ENCODE measurements at regions not wholly inside any gene's neighbourhood (a gene's known extent, or its start where the extent isn't known, plus 50 kb on each side); places are given as distances from the start of the nearest gene placed in this dataset.

GRCh38 chr1:172887162-172887561, 163.6 kb downstream of the TNFSF18 start:
- no peak for DNase-seq (ENCODE audit: low read depth)

DNA sequence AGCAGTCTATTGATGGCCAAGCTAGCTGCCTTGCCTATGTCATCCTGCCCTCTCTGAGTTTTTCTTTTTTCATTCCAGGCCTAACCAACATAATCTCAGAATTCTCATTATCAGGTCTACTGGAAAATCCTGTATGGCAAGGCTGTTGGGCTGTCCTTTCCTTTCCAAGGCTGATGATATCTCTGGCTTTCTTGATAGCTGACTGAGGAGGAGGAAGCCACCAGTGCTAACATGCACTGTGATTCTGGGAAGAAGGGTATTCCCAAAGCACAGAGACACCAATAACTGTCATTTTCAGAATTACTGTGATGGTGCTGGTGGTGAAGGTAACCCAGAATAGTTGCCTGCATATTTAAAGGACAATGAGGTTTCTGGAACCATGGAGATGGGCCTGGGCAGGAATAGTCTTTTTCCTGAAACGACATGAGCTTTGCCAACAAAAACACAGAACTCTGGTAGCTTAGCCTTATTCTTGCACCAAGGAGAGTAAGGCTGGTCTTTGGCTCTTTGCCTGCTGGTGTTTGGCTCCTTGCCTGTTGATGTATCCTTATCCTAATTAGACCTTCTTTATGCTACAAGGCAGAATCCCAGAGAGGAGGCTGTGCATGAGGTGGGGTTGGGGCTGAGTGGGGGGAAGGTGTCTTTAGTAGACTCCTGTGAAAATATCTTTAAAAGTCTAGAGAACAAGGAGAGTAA, 157.4 kb downstream of the TNFSF18 start:
- no peak for DNase-seq (ENCODE audit: low read depth)

- no peak for DNase-seq (ENCODE audit: low read depth)
These were observed 156.2 kb downstream of the TNFSF18 start for GRCh38 chr1:172894349-172895049.

- no peak for DNase-seq (ENCODE audit: low read depth)
These were observed 155.7 kb downstream of the TNFSF18 start for GRCh38 chr1:172895050-172895460.

- no peak for DNase-seq (ENCODE audit: low read depth)
These were observed 155.0 kb downstream of the TNFSF18 start for GRCh38 chr1:172895761-172896160.

DNA sequence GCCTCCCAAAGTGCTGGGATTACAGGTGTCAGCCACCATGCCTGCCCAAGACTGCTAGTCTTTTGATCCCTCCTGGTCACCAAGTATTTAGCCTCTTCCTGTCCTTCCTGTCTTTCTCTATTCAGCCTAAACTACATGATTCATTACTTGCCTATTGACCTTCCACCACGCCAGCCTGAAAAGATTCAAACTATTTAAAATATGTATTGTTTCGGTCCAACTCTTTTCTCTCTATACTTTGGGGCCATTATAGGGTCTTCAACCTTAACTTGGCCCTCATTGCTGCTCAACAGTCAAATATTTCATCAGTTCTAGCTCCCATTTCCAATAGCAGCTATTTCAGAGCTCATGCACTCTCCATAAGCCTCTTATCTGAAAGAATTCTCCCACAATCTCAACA, 153.0 kb downstream of the TNFSF18 start:
- DNase-seq (ENCODE audit: low read depth) = no peak

- no peak for DNase-seq (ENCODE audit: low read depth)
These were observed 151.9 kb downstream of the TNFSF18 start for GRCh38 chr1:172898866-172899265.

DNA sequence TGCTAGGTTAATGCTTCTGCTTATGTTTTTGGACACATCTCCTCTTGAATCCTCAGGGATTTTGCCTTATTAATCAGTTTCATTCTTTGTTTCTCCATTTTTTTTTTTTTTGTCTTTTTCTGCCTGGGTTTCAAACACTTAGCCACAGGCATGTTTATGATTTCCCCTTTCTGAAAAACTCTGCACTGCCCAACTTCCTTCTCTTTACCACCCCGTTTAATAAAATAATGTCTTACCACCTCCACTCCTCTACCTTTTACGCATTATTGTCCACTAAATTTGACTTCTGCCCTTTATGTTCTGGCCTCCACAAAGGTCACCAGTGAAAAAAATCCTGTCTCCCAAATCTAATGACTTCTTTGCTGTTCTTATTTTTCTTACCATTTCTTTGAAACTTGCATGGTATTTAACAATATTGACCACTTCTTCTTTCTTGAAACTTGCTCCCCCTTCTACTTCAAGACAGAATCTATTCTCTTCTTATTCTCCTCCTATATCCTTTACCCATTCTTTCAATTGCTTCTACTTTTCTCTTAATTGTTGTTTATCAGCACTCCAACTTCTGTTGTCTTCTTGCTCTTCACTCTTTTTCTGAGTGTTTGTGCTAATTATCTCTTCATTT, 150.3 kb downstream of the TNFSF18 start:
- no peak for DNase-seq (ENCODE audit: low read depth)

DNA sequence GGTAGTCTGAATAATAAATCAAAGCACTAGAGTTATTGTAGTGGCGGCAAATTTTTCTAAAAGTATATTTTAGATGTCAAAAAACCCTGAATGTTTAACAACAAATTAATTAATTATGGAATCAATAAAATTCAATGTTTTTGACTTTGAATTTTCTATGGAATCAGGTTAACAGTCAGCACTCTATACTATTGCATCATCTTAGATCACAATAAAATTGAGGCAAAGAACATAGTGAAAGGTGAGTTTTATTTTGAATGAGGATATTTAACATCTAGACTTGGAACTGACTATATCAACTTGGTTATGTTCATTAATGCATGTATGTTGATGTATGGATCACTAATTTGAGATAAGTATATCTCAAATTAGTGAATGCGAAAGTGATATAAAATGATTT, 148.5 kb downstream of the TNFSF18 start:
- DNase-seq (ENCODE audit: low read depth) = no peak

GRCh38 chr1:172902861-172903381, 147.8 kb downstream of the TNFSF18 start:
- no peak for DNase-seq (ENCODE audit: low read depth)

GRCh38 chr1:172903581-172904220, 147.0 kb downstream of the TNFSF18 start:
- DNase-seq (ENCODE audit: low read depth) = no peak

- no peak for DNase-seq (ENCODE audit: low read depth)
These were observed 145.3 kb downstream of the TNFSF18 start for GRCh38 chr1:172905452-172905851.

- no peak for DNase-seq (ENCODE audit: low read depth)
These were observed 143.8 kb downstream of the TNFSF18 start for GRCh38 chr1:172906778-172907592.

DNA sequence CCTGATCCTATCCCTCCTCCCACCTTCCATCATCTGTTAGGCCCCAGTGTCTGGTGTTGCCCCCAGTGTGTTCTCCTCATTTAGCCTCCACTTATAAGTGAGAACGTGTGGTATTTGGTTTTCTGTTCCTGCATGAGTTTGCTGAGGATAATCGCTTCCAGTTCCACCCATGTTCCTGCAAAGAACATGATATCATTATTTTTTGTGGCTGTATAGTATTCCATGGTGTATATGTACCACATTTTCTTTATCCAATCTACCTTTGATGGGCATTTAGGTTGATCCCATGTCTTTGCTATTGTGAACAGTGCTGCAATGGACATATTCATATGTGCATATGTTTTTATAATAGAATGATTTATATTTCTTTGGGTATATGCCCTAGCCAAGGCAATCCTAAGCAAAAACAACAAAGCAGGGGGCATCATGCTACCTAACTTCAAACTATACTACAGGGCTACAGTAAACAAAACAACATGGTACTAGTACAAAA, 142.9 kb downstream of the TNFSF18 start:
- DNase-seq (ENCODE audit: low read depth) = no peak

DNA sequence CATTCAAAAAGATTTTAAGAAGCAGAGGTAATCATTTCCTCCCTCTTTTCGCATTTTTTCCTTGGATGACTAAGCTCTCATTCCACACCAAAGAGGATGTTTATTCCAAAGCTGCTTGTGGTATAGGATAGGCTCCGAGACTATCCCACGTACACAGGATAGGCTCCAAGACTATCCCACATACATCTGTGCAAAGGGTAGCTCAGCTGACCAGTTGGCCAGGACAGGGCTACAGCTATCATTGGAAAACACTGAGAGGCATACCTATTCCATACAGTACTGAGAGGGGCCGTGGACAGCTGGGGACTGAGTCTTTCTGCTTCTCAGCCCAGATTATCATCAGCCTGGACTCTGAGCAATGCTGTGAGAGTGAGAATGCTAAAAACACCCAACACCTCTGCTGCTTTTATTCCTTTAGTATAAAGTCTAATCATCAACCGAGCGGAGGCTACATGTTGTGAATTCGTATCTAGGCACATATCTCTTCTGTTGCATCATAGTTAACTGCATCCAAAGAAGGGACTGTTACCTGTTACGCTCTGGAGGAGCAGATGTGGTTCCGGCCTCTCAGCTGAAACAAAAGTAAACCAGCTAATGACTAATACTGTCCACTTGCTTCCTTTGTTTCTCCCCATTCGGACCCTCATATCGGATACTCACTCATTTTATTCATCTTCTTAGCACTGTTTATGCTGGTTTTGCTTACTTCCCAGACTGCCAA, 141.0 kb downstream of the TNFSF18 start:
- DNase-seq (ENCODE audit: low read depth) = no peak

DNA sequence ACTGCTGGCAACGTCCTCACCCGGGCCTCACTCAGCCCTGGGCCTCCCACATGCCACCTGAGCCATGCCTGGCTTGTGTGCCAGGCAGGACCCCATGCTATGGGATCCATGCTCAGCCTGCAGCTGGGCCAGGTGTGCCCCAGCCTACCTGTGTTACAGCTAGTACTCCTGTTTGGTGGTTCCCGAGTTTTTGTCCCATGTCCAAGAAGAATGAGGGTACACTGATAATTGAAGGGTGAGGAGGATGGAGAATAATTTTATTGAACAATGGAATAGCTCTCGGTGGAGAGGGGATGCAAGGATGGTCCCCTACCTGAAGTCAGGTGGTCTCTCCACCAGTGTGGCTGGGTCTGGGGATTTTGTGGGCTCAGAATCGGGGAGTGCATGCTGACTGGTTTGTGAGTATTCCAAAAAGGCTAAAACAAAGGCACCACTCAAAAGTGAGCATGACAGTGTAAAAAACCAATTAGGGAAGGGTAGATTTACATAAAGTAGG, 137.9 kb downstream of the TNFSF18 start:
- DNase-seq (ENCODE audit: low read depth) = no peak

- no peak for DNase-seq (ENCODE audit: low read depth)
These were observed 136.1 kb downstream of the TNFSF18 start for GRCh38 chr1:172914501-172915144.

DNA sequence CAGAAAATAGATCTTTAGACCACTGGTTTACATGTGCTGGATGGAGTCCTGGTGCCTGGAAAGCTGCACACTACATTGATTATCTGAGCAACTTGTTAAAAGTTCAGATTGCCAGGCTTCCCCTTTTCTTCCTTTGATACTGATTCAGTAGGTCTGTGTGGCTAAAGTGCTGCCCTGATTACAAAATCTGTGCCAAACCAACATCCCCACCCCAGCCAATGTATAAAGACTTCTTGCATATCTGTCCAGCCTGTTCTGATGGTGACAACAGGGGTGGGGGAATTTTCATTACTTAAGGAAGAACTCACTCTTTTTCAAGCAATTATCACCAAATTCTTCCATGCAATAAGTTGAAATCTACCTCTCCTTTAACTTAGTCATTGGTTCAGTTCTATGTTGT, 135.5 kb downstream of the TNFSF18 start:
- DNase-seq (ENCODE audit: low read depth) = no peak

- DNase-seq (ENCODE audit: low read depth) = no peak
These were observed 134.6 kb downstream of the TNFSF18 start for GRCh38 chr1:172916116-172916515.

GRCh38 chr1:172917972-172918371, 132.8 kb downstream of the TNFSF18 start:
- DNase-seq (ENCODE audit: low read depth) = no peak
